Muscle of arm (tissue), 1 donor: ENCODE measurements at regions not wholly inside any gene's neighbourhood (a gene's known extent, or its start where the extent isn't known, plus 50 kb on each side); places are given as distances from the start of the nearest gene placed in this dataset.

Source experiments
- DNase-seq: peaks from one replicate; pipeline ENCODE4 v3.0.0-alpha.2; 2013

DNA sequence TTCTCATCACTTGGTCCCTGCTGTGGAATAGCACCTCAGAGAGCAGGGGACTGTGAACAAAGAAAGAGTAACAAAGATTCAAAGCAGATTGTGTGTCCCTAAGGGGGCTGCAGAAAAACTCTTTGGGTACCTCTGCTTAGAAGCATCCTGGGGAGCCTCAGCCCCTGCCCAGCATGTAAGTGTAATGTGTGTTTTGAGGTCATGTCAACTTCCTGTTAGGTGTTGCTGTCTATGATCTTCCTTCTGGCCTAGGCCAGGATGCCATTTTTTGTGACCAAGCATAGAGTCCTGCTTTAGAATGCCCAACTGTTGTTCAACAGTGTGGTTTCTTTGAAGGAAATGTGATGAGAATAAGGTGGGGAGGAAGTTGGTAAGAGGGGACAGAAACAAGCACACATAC lies 77.1 kb upstream of the BCL6 start:
- DNase-seq = no peak

DNA sequence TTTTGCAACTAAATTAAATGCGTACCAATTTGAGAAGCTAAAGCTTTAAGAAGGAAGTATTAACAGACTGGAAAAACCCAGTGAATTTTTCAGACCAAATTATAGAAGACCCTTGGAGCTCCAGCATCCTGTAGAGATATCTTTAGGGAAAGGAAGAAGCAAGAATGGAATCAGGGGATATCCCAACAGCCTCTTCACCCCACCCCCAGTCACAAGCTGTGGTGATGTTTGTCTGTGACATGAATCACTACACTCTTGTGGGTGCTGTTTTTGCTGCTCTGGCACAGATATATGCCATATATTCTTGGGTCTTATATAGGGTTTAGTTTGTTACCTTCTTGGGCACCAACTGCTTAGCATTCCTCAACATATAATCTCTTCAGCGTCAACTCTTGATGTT lies 78.5 kb upstream of the BCL6 start:
- DNase-seq = no peak

DNA sequence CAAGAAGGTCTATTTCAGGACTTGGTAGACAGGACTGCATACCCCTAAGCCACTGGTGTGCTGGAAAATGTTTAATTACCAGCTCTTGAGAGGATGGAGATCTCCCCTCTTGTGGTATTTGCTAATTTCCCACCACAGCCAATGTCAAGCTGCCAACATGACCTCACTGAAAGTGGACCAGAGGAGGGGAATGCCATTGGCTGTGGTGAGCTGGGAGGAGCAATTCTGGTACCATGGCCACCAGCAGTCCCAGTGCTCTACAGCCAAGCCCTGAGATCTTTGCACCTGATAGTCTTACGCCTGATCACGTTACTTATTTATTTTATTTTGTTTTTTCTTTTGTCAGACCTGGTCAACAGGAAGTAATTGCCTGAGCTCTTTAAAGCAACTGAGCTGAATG lies 82.5 kb upstream of the BCL6 start:
- no peak for DNase-seq

DNA sequence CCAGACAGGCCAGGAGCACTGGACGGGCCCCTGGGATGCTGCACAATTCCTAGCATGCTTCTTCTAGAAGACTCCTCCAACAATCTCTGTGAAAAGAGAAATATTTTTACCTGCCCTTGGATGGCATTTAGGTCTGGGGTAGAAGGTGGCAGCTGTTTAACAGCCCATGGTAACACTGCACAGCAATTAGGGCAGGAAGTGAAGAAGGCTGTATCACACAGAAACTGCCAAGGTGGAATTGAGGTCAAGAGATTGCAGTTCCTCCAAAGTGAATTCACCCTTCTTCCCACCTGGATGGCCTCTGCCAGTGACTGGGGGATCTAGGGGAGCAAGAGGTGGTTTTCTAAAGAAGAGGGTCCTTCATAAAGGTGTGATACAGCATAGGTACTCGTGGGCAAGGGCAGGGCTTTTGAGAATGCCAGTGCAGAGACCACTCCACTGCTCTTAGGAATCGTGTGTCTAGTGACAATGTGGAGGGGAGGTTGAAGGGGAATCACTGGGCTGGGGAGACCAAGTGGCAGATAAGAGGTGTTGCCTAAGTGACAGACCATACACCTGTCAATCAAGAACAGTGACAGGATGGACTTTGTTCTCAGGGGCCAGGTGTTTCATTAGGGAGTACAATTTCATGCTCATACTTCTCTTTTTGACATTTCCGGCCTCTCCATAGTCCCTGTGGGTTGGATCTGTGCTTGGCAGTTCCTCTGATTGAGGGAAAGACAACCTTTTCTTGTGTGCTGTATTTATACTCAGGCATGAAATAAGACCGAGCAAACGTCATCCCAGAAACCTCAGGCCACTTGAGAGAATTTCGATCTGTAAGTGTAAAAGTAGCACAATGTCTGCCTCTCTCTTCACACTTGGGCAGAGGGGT lies 83.5 kb upstream of the BCL6 start:
- DNase-seq = no peak

DNA sequence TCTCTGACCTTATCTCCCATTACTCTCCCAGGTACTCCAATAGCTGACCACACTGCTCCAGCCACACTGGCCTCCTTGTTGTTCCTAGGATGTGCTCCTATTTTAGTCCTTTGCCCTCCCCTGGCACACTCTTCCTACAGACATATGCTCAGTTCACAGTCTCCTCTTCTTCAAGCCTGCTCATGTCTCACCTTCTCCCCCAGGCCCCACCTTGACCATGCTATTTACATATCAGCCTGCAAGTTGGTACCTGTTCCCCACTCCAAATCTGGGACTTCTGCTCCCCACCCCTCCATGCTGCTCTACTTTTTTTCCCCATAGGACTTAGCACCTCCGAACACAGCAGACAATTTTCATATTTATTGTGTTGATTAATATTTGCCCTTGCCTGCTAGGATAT lies 84.9 kb upstream of the BCL6 start:
- DNase-seq = no peak

DNA sequence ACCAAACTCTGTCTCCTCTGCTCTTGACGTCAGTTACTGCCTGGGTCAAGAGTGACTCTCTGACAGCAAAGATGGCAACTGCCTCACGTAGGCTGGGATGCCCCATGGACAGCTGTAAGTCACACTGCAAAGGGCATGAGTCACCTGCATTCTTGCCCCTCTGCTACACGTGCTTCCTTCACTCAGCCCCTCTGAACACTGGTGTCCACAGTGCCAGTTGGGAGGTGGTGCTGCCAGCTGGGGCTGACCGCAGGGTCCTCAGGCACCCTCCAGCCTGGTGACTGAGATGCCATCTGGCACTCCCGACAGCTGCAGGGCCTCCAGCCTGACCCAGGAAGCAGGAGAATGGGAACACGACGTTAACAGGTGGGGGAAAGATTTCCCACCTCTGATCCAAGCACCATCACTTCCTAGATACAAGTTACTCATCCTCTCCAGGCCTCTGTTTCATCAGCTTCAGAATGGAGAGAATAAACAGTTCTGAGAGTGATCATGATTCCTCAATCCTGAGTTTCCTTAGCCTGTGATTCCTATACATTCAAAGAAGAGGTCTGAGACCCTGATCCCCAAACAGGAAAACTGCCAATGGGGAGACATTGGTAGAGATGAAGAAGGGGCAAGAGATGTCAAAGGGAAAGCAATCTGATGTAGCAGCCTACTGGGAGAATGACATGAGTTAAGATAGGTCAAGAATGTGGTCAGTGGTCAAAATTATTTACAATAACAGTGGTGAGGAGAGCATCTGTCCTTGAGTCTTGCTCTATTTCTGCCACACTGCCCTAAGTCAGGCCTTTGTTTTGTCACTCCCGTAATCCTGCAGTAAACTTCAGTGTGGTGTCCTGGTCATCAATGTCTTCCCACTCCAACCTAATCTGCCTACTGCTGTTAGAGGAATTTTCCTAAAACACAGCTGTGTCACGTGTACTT lies 86.1 kb upstream of the BCL6 start:
- DNase-seq = no peak

DNA sequence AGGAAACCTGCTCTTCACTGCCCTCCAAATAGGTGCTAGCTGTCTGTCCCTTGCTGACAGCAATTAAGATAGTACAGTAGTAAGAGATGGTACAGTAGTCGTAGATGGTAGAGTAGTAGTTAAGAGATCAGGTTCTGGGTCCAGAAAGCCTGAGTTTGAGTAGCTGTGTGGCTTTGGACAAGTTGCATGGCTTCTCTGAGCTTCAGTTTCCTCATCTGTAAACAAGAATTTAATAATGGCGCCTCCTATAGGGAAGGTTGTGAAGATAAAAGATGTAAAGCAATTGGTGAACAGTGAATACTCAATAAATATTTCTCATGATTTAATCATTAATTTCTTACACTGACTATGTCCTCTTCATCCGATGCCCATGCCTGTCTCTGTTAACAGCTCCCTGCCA lies 86.9 kb upstream of the BCL6 start:
- no peak for DNase-seq

DNA sequence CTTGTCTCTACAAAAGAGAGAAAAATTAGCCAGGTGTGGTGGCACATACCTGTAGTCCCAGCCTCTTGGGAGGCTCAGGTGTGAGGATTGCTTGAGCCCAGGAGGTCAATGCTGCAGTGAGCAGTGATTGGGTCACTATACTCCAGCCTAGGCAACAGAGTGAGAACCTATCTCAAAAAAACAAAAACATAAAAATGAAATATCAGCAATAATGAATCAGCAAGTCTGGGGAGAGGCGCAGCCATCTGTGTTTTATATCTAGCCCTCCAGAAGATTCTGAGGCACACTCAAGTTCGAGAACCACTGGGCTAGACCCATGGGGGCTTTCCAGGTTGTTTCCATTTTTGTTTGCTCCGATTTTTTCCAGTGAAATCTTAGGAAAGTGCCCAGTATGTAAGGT lies 88.1 kb upstream of the BCL6 start:
- DNase-seq = no peak

DNA sequence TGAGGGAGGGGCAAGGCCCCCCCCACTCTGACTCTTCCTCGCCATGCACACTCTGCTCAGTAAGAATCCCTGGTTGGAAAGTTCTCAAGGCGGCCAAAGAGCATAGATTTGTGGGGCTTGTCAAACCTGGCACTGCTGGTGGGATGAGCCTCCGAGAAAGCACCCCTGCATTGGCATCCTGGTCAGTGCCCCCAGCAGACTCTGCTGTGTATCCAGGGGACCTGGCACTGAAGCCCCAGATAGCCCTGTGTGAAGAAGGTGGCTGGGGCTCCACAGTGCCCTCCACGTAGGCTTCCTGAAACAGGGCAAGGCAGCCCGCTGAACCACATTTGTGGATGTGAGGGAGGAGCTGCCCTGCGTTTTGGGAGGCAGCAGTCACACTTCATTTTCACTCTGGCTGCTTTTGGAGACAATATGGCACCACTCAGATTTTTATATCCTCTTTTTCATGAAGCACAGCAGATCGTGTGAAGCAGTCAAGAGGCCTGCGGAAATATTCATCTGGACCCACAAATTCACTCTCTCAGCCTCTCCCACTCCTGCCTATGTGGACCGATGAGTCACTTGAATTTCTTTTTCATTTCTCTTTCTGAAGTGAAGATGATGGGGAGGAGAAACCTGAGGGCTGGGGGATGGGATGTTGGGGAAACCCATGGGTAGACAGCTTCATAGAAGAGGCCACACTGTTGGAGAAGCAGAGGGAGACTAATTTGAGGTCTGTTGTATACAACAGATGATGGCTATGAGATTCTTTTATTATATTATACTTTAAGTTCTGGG lies 88.7 kb upstream of the BCL6 start:
- DNase-seq = no peak

DNA sequence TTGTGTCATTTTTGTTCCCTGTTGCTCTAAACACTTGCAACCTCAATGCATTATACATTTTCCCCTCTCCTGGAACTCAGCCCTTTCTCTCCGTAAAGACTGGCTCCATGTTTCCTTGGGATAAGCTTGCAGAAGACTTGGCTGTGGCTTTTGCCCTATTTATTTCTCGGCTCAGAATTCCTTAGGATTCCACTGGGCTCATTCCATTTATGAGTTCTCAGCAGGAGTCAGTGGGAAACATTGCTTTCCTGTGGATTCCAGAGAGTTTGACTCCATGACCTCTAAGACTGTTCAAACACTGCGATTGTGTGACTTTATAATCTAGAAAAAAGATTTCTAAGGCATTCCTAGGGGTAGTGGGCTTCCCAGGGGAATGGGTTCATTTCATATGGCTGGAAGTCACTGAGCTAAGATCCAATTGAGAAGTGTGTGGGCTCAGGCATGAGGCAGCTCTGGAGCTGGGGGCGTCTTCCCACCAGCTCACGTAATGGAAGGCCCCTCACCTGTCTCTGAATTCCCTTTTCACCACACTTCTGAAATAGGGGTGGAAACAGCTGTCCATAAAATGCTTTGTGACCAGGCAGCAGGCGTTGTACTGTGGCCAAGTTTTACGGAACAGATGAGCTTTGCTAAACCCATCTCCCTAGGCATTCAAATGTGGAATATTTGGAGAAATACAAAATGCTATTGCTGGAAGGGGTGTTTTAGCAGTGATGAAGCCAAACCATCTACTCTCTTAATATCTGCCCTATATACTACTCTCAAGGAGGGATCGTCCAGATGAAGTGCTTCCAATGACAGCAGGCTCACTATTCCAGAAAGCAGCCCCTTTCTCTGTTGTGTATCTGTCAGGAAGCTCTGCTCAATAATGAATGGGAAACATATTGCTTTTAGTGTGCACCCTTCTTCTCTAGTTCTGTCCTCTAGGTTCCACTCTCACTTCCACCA lies 91.8 kb upstream of the BCL6 start:
- DNase-seq = peak; percentile 35

DNA sequence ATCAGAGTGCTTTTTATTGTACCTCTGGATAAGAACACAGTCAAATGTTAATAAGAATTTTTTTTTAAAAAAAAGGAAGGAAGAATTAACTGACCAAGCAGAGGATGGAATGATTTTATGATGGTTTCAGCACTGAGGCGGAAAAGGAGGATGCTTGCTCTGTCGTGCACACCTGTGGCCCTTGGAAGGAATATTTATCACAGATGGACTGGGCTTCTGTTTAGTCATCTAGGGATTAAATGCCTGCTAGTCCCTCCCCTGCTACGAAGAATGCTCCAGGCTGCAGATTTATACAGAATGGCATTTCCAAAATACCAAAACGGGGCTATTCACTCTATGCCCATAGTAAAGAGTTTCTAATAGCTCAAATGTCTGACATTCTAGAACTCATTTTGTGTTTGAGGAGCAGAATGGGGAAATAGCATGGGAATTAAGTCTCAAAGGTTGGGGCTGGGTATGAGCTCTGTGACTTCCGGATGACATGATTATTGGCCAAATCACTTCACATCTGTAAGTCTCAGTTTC lies 92.8 kb upstream of the BCL6 start:
- no peak for DNase-seq

DNA sequence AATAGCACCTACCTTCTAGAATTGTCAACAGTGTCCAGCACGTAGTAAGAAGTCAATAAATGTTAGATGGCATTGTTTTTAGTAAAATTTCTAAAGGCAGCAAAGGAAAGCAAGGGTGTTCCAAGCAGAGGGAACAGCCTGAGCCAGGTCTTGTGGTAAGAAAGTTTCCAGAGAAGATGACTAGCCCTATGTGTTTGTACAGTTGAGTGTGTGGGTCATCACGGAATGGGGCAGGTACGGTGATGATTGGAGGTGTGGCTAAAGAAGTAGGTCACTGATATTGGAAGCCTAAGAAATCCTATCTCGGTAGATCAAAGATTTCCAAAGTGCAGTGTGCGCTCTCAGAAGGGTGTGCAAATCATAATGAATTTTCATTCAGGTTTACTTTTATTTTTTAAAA lies 94.2 kb upstream of the BCL6 start:
- no peak for DNase-seq

DNA sequence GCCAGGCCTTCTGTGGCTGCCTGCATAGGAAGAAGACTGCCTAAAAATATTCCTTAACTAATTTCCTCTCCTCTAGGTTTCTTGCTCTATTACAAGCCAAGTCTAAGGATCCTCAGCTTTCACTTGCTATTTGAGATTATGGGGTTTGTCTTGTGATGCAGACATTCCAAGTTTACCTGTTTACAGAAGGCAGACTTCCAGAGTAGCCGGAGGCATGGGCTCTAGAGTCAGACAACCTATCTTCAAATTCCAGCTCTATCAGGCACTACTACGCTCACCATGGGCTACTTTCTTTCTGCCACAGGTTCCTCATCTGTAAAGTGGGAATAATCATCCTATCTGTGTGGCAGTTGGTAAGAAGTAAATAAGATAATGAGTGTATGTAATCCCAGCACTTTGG lies 95.6 kb upstream of the BCL6 start:
- no peak for DNase-seq

DNA sequence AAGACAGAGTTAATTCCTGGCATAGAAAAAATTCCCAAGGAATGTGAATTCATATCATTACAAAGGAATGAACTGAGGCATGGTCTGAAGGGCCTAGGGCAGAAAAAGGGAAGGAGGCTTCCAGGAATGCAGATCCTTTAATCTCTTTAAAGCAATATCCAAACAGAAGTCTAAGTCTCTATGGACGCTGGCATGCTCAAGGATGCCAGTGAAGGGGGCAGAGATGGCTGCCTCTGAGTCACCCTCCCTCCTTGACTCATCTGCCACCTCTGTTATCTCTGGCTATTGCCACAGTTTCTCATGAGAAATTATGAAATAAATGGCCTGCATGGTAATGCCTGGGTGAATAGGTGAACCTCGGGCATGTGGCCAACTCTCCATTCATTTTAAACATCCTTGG lies 96.3 kb upstream of the BCL6 start:
- no peak for DNase-seq

DNA sequence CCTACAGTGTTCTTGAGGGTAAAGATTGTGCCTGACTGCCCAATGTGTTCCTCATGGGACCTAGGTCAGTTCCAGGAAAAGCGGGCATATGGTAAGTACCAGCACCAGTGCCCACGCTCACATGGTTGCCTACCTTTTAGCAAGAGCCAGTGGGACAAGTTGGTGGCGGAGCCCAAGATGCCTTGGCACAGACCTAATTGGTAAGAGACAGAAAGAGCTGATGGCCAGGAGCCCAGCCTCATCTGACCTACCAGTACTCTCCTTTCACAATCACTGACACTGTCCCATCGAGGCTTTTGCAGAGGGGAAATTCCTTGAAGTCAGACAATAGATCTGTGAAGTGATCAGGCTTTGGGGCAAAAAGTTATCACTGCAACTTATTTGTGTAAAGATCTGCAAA lies 98.4 kb upstream of the BCL6 start:
- DNase-seq = no peak

DNA sequence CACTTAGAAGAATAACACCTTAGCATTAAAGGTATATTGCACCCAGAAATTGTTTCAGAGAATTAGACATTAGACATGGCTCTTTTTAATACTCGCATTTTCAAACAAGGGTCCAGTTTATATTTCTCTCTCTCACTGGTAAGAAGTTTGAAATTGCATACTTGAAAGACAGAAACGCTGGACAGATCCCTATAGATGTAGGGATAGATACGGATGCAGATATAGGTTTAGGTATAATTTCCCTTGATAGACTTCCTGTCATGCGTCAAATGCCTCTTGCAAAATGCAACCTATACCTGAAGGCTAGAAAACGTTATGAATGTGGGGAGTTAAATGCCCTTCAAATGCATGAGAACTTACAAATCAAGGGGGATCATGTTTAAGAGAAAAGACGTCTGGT lies 99.4 kb upstream of the BCL6 start:
- no peak for DNase-seq

DNA sequence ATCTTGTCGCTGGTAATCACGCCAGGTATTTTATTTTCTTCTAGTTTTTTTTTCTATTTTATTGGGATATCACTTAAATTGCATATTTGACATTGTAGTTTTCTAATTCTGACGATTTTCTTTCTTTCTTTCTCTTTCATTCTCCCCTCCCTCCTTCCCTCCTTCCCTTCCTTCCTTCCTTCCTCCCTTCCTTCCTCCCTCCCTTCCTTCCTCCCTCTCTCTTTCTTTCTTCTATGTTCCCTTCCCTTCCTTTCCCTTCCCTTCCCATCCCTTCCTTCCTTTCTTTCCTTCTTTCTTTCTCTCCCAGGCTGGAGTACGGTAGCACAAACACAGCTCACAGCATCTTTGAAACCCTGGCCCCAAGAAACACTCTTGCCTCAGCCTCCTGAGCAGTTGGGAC lies 100.6 kb upstream of the BCL6 start:
- no peak for DNase-seq

DNA sequence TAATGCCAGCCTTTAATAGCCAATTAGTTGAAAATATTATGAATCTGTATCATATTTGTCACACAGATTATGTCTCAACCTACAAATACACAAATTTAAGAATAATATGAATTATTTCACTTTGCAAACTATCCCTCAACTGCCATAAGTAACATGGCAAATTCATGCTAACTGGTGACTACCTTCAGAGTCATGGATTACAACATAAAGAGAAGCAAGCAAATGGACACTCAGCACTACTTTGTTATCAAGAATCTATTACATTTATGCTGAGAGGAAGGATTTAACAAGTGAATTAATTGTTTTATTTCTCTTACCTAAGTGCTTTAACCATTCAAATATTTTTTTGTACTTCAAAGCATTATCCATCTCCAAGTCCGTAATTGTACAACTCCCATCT lies 103.1 kb upstream of the BCL6 start:
- DNase-seq = no peak

DNA sequence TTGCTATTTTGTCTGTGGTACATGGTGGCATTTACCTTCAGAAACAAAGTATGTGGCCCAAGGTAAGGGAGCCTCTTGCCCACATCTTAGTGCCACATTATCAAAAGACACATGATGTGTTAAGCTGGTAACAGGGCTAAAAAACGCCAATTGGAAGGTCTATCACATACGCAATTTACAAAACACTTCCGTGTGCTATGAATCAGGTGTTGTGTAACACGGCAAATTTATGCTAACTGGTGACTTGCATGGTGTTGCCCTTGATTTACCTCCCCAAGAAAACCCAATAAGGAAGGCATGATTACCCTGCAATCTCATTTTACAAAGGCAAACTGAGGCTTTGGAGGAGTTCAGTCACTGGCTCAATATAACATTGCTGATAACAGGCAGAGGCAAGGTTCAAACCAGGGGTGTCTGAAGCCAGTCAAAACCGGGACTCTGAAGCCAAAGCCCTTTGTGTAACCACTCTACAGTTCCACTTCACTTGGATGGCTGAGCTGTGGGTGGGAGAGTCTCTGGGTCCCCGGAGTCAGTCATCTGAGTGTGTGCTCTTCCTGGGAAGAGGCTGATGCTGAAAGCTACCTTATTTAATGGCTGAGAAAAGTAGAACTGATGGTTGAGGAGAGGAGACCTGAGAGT lies 103.9 kb upstream of the BCL6 start:
- DNase-seq = no peak

DNA sequence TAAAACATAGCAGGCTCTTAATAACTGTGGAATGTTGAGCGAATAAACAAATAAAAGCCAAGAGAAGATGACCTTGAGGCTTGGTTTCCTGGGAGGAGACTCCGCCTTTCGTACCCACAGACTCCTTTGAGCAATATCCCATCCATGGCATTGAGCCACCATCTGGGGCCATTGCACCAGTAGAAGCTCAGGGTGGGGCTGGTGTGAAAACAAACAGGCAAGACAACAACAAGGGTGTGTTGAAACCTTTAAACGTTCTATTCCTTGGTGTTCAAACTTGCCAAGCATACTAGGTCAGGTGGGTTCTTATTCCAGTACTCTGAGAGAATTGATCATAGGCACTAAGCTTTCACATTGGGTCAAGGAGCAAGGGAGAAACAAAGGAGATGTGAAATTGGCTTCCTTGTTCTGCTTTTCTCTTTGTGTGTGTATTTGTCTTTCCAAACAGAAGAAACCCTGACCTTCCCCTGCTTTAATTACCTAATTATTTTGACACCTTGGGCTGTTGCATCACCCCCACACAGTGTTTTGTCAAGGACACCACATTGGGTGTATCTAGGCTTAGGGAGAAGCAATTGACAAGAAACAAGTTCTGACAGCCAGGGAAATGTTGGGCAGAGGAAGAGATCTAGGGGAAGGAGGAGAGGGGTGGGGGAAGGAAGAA lies 105.1 kb upstream of the BCL6 start:
- DNase-seq = no peak
